GM13976 (cell line): ENCODE measurements at regions not wholly inside any gene's neighbourhood (a gene's known extent, or its start where the extent isn't known, plus 50 kb on each side); places are given as distances from the start of the nearest gene placed in this dataset.

Source experiments
- DNase-seq: peaks from one replicate; pipeline ENCODE4 v3.0.0; 2012; ENCODE audit warnings: low spot score
- in situ Hi-C: fragments of 300-500 bp; cut with MboI; formaldehyde crosslinking; loops from one replicate; pipeline ENCODE4 v1.12.0; 2022; ENCODE audit warnings: low sequenced_read_pairs, mixed read lengths, inconsistent platforms; ENCODE audit not compliant: unreplicated experiment
- TF ChIP-seq, protein P1 (sequence below): IDR thresholded peaks from 2 replicates; pipeline ENCODE4 v1.5.1; 2012; ENCODE audit warnings: borderline replicate concordance, mild to moderate bottlenecking; ENCODE audit not compliant: insufficient read depth; ENCODE audit errors: extremely low read depth, missing control alignments, control extremely low read depth

DNA sequence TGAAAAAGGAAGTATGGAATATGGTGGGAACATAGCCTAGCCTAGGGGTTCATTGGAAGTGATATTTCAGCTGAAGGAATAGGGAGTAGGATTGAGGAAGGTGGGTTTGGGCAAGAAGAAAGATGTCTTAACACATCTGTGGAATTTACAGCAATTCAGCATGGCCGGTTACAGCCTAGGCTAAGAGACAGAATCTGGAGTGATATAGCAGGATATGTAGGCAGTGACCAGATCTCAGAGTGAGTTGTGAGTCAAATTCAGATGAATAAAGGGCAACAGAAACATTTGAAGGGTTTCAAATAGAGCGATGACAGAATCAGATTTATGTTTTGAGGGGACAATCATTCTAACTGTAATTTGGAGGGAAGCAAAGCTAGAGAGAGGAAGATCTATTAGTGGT lies 199.0 kb upstream of the PRPS1L1 start:
- TF ChIP-seq, protein P1, sequence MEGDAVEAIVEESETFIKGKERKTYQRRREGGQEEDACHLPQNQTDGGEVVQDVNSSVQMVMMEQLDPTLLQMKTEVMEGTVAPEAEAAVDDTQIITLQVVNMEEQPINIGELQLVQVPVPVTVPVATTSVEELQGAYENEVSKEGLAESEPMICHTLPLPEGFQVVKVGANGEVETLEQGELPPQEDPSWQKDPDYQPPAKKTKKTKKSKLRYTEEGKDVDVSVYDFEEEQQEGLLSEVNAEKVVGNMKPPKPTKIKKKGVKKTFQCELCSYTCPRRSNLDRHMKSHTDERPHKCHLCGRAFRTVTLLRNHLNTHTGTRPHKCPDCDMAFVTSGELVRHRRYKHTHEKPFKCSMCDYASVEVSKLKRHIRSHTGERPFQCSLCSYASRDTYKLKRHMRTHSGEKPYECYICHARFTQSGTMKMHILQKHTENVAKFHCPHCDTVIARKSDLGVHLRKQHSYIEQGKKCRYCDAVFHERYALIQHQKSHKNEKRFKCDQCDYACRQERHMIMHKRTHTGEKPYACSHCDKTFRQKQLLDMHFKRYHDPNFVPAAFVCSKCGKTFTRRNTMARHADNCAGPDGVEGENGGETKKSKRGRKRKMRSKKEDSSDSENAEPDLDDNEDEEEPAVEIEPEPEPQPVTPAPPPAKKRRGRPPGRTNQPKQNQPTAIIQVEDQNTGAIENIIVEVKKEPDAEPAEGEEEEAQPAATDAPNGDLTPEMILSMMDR: no peak
- in situ Hi-C loops: no loop called here
- no peak for DNase-seq

DNA sequence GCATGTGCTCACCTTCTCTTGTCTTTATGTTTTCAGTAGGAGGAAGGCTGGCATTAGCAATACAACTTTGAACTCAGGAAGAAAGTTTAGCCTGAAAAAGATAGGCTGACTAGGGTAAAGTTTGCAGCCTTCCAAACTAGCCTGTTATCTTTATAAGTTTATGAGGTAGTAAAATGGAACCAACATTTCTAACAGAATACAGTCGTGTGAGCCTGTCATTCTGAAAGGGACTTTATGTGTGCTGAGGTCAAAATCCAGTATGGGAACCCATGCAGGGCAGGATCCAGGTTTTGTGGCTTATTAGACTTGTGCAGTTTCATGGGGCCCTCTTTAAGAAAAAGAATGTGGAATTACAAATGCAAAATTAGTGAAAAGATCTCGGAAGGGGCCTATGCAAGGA lies 201.0 kb upstream of the PRPS1L1 start:
- DNase-seq: no peak
- in situ Hi-C loops: no loop called here
- TF ChIP-seq, protein P1: no peak

DNA sequence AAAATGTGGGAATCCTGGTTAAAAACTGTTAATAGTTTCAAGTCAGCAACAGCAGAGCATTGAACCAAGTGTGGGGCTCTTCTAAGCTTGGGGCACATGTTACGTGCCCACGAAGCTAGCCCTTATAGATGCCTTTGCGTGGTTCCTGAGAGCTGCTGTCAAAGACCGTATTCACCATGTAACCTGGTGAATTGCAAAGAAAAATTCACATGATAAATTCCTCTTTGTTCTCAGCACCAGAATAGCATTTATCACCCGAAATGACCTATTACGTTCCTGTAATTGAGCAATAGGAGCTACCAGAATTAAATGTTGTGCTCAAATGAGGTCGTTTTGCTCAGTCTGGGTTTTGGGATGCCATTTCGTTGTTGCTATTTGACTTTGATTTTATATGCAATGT lies 202.6 kb upstream of the PRPS1L1 start:
- in situ Hi-C loops: no loop called here
- DNase-seq: no peak
- TF ChIP-seq, protein P1: no peak

DNA sequence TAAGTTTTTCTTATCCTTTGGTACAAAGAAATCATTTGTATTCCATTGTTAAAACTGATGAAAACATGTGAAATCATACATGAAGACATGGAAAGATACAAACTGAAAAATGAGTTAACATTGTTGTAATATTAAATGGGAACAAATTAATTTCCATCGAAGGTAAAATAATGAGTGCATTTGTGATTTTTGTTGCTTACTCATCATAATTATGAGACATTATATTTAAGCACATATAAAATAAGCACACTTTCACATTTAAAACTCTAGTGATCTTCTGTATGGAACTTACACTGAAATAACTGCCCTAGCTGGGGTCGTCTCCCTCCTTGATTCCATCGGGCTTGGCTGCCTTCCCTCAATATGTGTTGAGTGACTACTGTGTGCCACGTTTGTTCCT lies 204.2 kb upstream of the PRPS1L1 start:
- TF ChIP-seq, protein P1: no peak
- DNase-seq: no peak

DNA sequence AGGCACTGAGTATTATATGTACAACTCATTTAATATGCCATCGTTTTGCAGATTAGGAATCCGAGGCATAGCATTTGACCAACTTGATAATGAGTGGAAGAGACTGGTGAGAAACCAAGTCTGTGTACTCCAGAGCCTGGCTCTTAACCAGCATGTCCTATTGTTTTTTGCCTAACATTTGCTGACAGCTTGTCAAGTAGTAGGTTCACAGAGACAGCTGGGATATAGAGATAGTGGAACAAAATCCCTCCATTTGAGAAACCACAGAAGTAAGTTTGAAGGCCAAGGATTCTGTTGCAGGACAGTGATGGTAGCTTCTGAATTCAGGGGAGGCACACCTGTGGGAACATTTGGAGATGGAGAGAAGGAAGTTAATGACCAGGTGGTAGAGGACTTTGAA lies 206.9 kb upstream of the PRPS1L1 start:
- no peak for DNase-seq

More for the DNA sequence above, 204.2 kb upstream of the PRPS1L1 start:
- in situ Hi-C loops: no loop called here

DNA sequence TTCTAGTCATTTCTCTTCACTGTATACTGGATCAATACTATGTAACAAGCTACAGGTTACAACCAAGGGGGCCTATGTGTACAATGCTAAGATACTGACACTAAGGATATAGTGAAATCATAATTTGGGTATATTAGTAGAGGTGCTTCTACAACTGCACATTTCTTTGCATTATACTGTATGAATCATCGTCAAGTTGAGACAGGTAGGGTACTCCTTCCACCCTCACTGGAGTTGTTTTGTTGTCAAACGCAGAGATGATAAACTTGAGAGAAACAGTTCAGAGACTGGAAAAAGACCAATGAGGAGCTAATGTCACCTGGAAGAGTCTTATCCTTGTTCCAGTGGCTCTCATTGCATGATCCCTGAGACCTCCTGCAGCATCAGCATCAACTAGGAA lies 208.2 kb upstream of the PRPS1L1 start:
- no peak for DNase-seq
- TF ChIP-seq, protein P1: no peak
- in situ Hi-C loops: no loop called here

More for the DNA sequence above, 206.9 kb upstream of the PRPS1L1 start:
- in situ Hi-C loops: no loop called here
- TF ChIP-seq, protein P1: no peak

DNA sequence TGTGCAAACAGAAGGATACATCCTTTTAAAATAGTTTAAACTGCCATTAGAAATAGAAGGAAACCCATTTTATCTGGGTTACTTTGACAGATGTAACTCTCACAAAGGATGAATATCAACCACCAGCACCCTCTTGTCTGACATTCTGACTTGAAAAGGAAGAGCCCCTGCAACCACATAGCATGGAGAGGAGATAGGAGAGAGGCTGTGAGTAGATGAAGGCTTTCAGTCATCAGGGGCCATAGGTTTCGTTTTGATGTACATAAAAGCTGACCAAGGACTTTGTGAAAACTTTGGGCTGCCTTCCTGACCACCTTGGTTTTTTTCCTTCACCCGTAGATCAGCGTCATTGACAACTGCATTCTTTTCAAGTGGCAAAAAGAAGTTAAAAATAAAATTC lies 211.6 kb upstream of the PRPS1L1 start:
- in situ Hi-C loops: no loop called here
- TF ChIP-seq, protein P1: no peak

More for the DNA sequence above, 211.6 kb upstream of the PRPS1L1 start:
- no peak for DNase-seq
